Activated T-helper 1 cell treated with anti-CD3 and anti-CD28 coated beads, Interleukin-2, amount 50 U/mL, for 16 hours (primary cell): ENCODE measurements at regions not wholly inside any gene's neighbourhood (a gene's known extent, or its start where the extent isn't known, plus 50 kb on each side); places are given as distances from the start of the nearest gene placed in this dataset.

Source experiments
- DNase-seq, 2 donors: peaks; one replicate each; pipeline ENCODE4 v3.0.0-alpha.2; 2020; ENCODE audit warnings: low read depth in 1 of 2, low spot score in 1 of 2

GRCh38 chr12:98126637-98127335 is 388.6 kb upstream of the TMPO start:
- no peak for DNase-seq

GRCh38 chr12:98127336-98127679 is 388.1 kb upstream of the TMPO start:
- no peak for DNase-seq

- DNase-seq = no peak
Observed at GRCh38 chr12:98127854-98128253, 387.5 kb upstream of the TMPO start.

GRCh38 chr12:98136544-98136943 is 378.8 kb upstream of the TMPO start:
- no peak for DNase-seq

- DNase-seq = no peak
Observed at GRCh38 chr12:98137278-98137677, 378.1 kb upstream of the TMPO start.

GRCh38 chr12:98144953-98145352 is 370.4 kb upstream of the TMPO start:
- DNase-seq = no peak

GRCh38 chr12:98146043-98146442 is 369.3 kb upstream of the TMPO start:
- no peak for DNase-seq

- no peak for DNase-seq
Observed at GRCh38 chr12:98146487-98146886, 368.9 kb upstream of the TMPO start.

GRCh38 chr12:98149270-98149669 is 366.1 kb upstream of the TMPO start:
- no peak for DNase-seq

GRCh38 chr12:98149691-98150210 is 365.6 kb upstream of the TMPO start:
- no peak for DNase-seq

GRCh38 chr12:98151105-98151590 is 364.2 kb upstream of the TMPO start:
- DNase-seq = no peak

GRCh38 chr12:98151984-98152383 is 363.4 kb upstream of the TMPO start:
- DNase-seq = no peak

GRCh38 chr12:98154850-98155249 is 360.5 kb upstream of the TMPO start:
- no peak for DNase-seq

- DNase-seq = no peak
Observed at GRCh38 chr12:98156697-98157096, 358.7 kb upstream of the TMPO start.

- DNase-seq = no peak
Observed at GRCh38 chr12:98162906-98163678, 352.3 kb upstream of the TMPO start.

GRCh38 chr12:98172304-98172703 is 343.1 kb upstream of the TMPO start:
- DNase-seq = no peak

GRCh38 chr12:98172801-98173200 is 342.6 kb upstream of the TMPO start:
- no peak for DNase-seq

- DNase-seq = no peak
Observed at GRCh38 chr12:98173773-98174427, 341.5 kb upstream of the TMPO start.

GRCh38 chr12:98174428-98174809 is 341.0 kb upstream of the TMPO start:
- DNase-seq = no peak

GRCh38 chr12:98178126-98178525 is 337.3 kb upstream of the TMPO start:
- DNase-seq = no peak

GRCh38 chr12:98179151-98179550 is 336.2 kb upstream of the TMPO start:
- no peak for DNase-seq

- DNase-seq = no peak
Observed at GRCh38 chr12:98180603-98181002, 334.8 kb upstream of the TMPO start.
